Fibroblast of pulmonary artery (primary cell): ENCODE measurements at regions not wholly inside any gene's neighbourhood (a gene's known extent, or its start where the extent isn't known, plus 50 kb on each side); places are given as distances from the start of the nearest gene placed in this dataset.
A peak's percentile ranks its signal among the peaks of the same experiment; 100 is the strongest.

ENCODE experiments used
- DNase-seq: peaks from one replicate; pipeline ENCODE4 v3.0.0-alpha.2; 2010; ENCODE audit warnings: low read depth
- H3K4me3 ChIP-seq: replicated peaks from 2 replicates; pipeline ENCODE4 v1.5.1; 2011; ENCODE audit warnings: low read depth, mild to moderate bottlenecking, control low read depth, low read length, moderate library complexity
- CTCF ChIP-seq: IDR thresholded peaks from 2 replicates; pipeline ENCODE4 v1.5.1; 2011; ENCODE audit warnings: mild to moderate bottlenecking, control low read depth, low read length, inconsistent platforms; ENCODE audit errors: missing control alignments

- no peak for TF ChIP-seq CTCF
- no peak for DNase-seq
- H3K4me3 ChIP-seq: no peak overlapping the region
Observed at GRCh38 chr3:106029954-106030626, 161.3 kb upstream of the CBLB start.

- peak; percentile 42 for DNase-seq
- no peak for TF ChIP-seq CTCF
Observed at GRCh38 chr3:106030627-106030963, 161.8 kb upstream of the CBLB start.

DNA sequence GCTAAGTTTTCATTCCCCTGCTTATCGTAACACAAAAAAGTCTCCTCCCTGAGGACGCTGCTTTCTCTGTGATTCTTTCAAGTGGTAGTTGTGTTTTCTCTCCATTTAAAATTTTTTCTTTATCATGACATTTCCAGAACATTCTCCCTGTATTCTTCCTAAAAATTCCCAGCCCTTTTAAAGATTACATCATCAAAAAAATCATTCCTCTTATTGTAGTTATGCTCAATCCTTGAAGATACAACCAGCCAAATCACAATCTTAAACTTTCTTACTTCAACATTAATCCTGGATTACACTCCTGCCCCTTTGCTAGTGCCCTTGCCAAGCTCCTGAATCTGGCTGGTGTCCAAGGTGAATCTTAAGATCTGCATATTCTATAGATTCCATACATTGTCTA is 163.7 kb upstream of the CBLB start:
- H3K4me3 ChIP-seq: no peak overlapping the region
- no peak for DNase-seq
- TF ChIP-seq CTCF: no peak

More at GRCh38 chr3:106030627-106030963, 161.8 kb upstream of the CBLB start:
- no peak overlapping the region for H3K4me3 ChIP-seq

DNA sequence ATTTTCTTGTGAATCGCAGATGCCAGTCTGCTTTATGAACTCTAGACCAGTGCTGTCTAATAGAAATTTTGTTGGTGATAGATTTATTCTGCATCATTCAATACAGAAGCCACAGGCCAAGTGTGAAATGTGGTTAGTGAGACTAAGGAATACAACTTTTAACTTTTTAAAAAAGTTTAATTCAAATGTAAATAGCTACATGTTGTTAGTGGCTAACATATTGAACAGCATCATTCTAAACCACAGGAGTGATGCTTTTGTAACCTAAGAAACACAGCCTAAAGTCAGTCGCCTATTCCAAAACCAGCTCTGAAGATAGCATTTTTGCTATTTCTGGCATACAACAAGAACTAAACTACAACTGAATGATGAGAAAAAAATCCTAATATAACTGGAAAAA is 164.8 kb upstream of the CBLB start:
- DNase-seq: no peak
- H3K4me3 ChIP-seq: no peak overlapping the region
- no peak for TF ChIP-seq CTCF

- no peak for TF ChIP-seq CTCF
- no peak overlapping the region for H3K4me3 ChIP-seq
- DNase-seq: no peak
Observed at GRCh38 chr3:106034313-106034712, 165.5 kb upstream of the CBLB start.

DNA sequence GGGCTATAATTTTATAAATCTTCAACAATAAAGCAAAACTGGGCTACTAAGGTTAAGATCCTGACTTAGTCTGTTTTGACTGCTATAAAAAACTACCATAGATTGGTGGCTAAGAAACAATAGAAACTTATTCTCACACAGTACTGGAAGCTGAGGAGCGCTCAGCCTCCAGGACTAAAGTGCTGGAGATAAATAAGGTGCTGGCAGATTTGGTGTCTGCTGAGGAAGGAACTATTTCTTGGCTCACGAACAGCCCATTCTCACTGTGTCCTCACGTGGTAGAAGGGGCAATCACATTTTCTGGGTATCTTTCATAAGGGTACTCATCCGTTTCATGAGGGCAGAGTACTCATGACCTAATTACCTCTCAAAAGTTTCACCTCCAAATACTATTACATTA is 166.8 kb upstream of the CBLB start:
- TF ChIP-seq CTCF: no peak
- no peak for DNase-seq
- no peak overlapping the region for H3K4me3 ChIP-seq

DNA sequence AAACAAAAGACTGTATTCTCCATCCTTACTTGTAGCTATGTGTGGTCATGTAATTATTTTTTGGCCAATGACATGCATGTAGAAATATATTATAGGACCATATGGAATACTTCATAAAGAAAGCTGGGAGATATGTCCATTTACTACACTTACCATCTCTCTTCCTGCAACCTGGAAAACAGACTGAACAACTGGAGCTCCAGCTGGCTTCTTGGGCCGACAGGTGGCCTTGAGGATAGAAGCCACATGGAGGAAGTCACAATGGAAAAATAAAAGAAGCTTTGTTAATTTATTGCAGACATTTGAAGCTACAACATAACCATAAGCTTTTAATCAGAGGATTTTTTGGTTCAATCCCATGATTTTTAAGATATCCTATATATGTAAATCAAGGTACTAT is 167.9 kb upstream of the CBLB start:
- DNase-seq: no peak
- no peak overlapping the region for H3K4me3 ChIP-seq
- no peak for TF ChIP-seq CTCF
